GM13977 (cell line): ENCODE measurements at regions not wholly inside any gene's neighbourhood (a gene's known extent, or its start where the extent isn't known, plus 50 kb on each side); places are given as distances from the start of the nearest gene placed in this dataset.

Source experiments
- DNase-seq: peaks from one replicate; pipeline ENCODE4 v3.0.0; 2012; ENCODE audit warnings: low spot score
- CTCF ChIP-seq: IDR thresholded peaks from 2 replicates; pipeline ENCODE4 v1.5.1; 2012; ENCODE audit warnings: mild to moderate bottlenecking, control low read depth; ENCODE audit not compliant: insufficient read depth; ENCODE audit errors: extremely low read depth, missing control alignments
- in situ Hi-C: fragments of 300-500 bp; cut with MboI; formaldehyde crosslinking; loops from one replicate; pipeline ENCODE4 v1.12.0; 2022; ENCODE audit warnings: low sequenced_read_pairs, low pct_unique_long_range_greater_than_20kb, mixed read lengths, inconsistent platforms; ENCODE audit not compliant: unreplicated experiment

DNA sequence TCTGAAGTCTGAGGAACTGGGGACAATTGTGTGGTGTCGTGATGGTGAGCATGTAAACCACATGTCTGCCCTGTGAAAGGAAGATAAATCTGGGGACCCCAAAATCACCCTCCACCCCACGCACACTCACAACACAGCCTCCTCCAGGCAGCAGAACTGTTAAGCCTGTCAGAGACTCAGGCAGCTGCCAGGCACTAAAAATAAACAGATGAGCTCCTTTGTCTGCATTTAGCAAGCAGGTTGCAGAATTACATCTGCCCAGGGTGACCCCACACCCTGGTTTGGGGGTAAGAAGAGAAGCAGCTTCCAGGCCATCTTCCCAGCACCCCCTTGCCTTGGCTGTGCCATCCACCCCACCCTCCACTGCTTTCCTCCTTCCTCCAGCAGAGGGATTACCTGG, 119.1 kb upstream of the RUNX3 start:
- DNase-seq: no peak
- in situ Hi-C loops: no loop called here
- no peak for TF ChIP-seq CTCF

- DNase-seq: no peak
- no peak for TF ChIP-seq CTCF
- in situ Hi-C loops: no loop called here
Observed at GRCh38 chr1:25048728-25049127, 118.7 kb upstream of the RUNX3 start.

GRCh38 chr1:25047506-25048240, 117.6 kb upstream of the RUNX3 start:
- in situ Hi-C loops: no loop called here
- DNase-seq: no peak
- no peak for TF ChIP-seq CTCF

- in situ Hi-C loops: no loop called here
- TF ChIP-seq CTCF: no peak
- DNase-seq: peak; percentile 49
Observed at GRCh38 chr1:25046194-25046532, 116.1 kb upstream of the RUNX3 start.

DNA sequence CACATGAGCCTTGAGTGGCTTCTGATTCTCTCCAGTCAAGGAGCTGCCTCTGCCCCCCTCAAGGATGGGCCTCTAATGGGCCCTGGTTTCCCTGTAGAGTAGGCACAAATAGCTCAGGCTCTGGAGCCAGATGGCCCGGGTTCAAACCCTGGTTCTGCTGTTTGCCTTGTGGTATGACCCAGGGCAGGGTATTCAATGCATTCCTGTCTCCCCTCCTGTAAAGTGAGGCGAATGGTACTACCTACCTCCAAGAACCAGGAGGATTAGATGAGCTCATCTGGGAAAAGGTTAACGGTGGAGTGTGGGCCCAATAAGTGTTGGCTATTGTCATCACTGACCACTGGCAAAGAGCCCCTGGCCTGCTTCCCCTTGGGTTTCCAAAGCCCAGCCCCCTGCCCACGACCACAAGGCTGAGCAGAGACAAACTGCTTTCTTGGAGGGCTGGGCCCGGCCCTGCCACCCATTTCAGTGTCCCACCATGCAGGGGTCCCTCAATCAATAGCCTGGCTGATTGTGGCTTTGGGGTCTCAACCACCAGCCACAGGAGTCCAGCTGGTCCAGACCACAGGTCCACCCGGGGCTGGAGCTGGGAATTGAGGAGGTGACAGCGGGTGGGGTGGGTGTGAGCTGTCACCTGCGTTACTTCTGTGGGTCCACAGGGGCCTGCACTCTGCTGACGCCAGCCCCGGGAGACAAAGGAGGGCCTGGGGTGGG, 115.6 kb upstream of the RUNX3 start:
- in situ Hi-C loops: no loop called here
- no peak for DNase-seq
- no peak for TF ChIP-seq CTCF

DNA sequence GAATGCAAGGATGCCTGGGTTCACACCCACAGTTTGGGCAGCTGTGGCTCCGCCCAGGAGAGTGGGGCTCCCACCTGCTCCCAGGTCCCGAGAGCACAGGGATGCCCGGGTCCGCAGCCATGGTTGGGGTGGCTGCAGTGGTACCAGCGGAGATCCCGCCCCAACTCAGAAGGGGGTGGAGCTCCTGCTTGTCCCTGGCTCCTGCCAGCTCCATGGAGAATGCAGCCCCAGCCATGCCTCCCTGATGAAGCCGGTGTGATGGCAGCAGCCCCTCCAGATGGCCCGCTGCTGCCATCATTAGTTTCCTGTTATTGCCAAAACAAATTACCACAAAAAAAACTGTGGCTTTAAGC, 113.1 kb upstream of the RUNX3 start:
- in situ Hi-C loops: no loop called here
- no peak for TF ChIP-seq CTCF
- no peak for DNase-seq
